GM12878 (cell line): ENCODE measurements at regions not wholly inside any gene's neighbourhood (a gene's known extent, or its start where the extent isn't known, plus 50 kb on each side); places are given as distances from the start of the nearest gene placed in this dataset.

Experiments used
- BACH1 ChIP-seq: fragments of 450-650 bp; IDR thresholded peaks from 2 replicates; pipeline ENCODE4 v1.6.1; 2017; ENCODE audit warnings: mild to moderate bottlenecking, borderline replicate concordance
- BHLHE40 ChIP-seq, 2 experiments: fragments of 450-650 bp in 1 of 2; IDR thresholded peaks; 2 replicates each; pipeline ENCODE4 v1.6.1; 2011 to 2017; ENCODE audit warnings: low read depth in 2 of 2, borderline replicate concordance in 1 of 2, improper control_type of control experiment in 1 of 2, low read length in 1 of 2, mild to moderate bottlenecking in 1 of 2
- CHD2 ChIP-seq: IDR thresholded peaks from 2 replicates; pipeline ENCODE4 v1.6.1; 2011; ENCODE audit warnings: low read depth, low read length, improper control_type of control experiment, borderline replicate concordance
- CREB1 ChIP-seq: IDR thresholded peaks from 2 replicates; pipeline ENCODE4 v1.6.1; 2012; ENCODE audit warnings: low read depth, mild to moderate bottlenecking, inconsistent platforms
- EED ChIP-seq: sonication (generic); IDR thresholded peaks from 2 replicates; pipeline ENCODE4 v1.6.1; 2016; ENCODE audit warnings: antibody characterized with exemption, low read depth
- GABPA ChIP-seq: IDR thresholded peaks from 2 replicates; pipeline ENCODE4 v1.6.1; 2014; ENCODE audit warnings: antibody characterized with exemption, low read depth, mild to moderate bottlenecking, inconsistent platforms
- IKZF2 ChIP-seq, 2 experiments: fragments of 450-650 bp; IDR thresholded peaks; 2 replicates each; pipeline ENCODE4 v1.6.1; 2017; ENCODE audit warnings: mild to moderate bottlenecking in 2 of 2, moderate library complexity in 2 of 2
- KLF5 ChIP-seq: fragments of 450-650 bp; IDR thresholded peaks from 2 replicates; pipeline ENCODE4 v1.6.1; 2014; ENCODE audit warnings: mild to moderate bottlenecking; ENCODE audit not compliant: partially characterized antibody
- MEF2B ChIP-seq: fragments of 450-650 bp; IDR thresholded peaks from 2 replicates; pipeline ENCODE4 v1.6.1; 2018; ENCODE audit warnings: mild to moderate bottlenecking, moderate library complexity; ENCODE audit not compliant: partially characterized antibody, poor library complexity, severe bottlenecking
- MTA2 ChIP-seq: fragments of 450-650 bp; IDR thresholded peaks from 2 replicates; pipeline ENCODE4 v1.6.1; 2016; ENCODE audit warnings: low read depth, mild to moderate bottlenecking, moderate library complexity
- MYB ChIP-seq: fragments of 150-350 bp; IDR thresholded peaks from 2 replicates; pipeline ENCODE4 v1.6.1; 2014; ENCODE audit warnings: mild to moderate bottlenecking, low read depth, low read length, borderline replicate concordance
- NBN ChIP-seq: fragments of 450-650 bp; IDR thresholded peaks from 2 replicates; pipeline ENCODE4 v1.6.1; 2016
- NR2C1 ChIP-seq: fragments of 450-650 bp; IDR thresholded peaks from 2 replicates; pipeline ENCODE4 v1.6.1; 2017; ENCODE audit warnings: antibody characterized with exemption, mild to moderate bottlenecking, moderate library complexity
- NR2C2 ChIP-seq: IDR thresholded peaks from 2 replicates; pipeline ENCODE4 v1.6.1; 2011; ENCODE audit warnings: borderline replicate concordance, low read depth; ENCODE audit not compliant: control insufficient read depth, insufficient read length
- POU2F2 ChIP-seq: IDR thresholded peaks from 3 replicates; pipeline ENCODE4 v1.6.1; 2011; ENCODE audit warnings: low read depth, mild to moderate bottlenecking, low read length, borderline replicate concordance
- SREBF2 ChIP-seq: IDR thresholded peaks from 2 replicates; pipeline ENCODE4 v1.6.1; 2012; ENCODE audit warnings: mild to moderate bottlenecking, low read length
- TCF3 ChIP-seq: IDR thresholded peaks from 2 replicates; pipeline ENCODE4 v1.6.1; 2012; ENCODE audit warnings: low read depth, mild to moderate bottlenecking, low read length, borderline replicate concordance; ENCODE audit not compliant: insufficient read depth
- ZBED1 ChIP-seq: IDR thresholded peaks from 2 replicates; pipeline ENCODE4 v1.6.1; 2016; ENCODE audit warnings: borderline replicate concordance
- TF ChIP-seq, protein P1 (sequence below): fragments of 450-650 bp; IDR thresholded peaks from 2 replicates; pipeline ENCODE4 v1.6.1; 2017; ENCODE audit warnings: mild to moderate bottlenecking, moderate library complexity
- TF ChIP-seq, protein P2 (sequence below): IDR thresholded peaks from 2 replicates; pipeline ENCODE4 v1.6.1; 2012; ENCODE audit warnings: low read depth, low read length, improper control_type of control experiment
- TF ChIP-seq, protein P3 (sequence below): fragments of 450-650 bp; IDR thresholded peaks from 2 replicates; pipeline ENCODE4 v1.6.1; 2017; ENCODE audit warnings: mild to moderate bottlenecking, low read depth, inconsistent platforms; ENCODE audit not compliant: poor library complexity, severe bottlenecking
- TF ChIP-seq, protein P4 (sequence below): fragments of 450-650 bp; IDR thresholded peaks from 2 replicates; pipeline ENCODE4 v1.6.1; 2016; ENCODE audit warnings: mild to moderate bottlenecking

DNA sequence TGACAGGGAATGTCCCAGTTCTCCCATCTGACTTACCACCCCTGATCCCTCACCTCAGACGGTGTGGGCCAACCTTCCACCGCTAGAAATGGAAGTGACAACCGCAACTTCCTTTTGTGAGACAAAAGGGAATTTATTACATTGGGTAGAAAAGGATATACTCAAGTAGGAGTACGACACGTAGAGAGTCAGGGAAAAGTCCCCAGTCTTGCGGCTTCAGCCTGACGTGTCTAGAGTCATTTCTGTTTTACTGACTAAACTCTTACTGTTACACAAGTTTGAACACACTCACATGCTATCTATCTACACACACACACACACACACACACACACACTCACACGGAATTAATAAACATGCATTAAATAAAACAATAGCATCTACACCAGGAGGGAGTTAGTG, 178.9 kb downstream of the COPRS start (continued):
- TF ChIP-seq, protein P1, sequence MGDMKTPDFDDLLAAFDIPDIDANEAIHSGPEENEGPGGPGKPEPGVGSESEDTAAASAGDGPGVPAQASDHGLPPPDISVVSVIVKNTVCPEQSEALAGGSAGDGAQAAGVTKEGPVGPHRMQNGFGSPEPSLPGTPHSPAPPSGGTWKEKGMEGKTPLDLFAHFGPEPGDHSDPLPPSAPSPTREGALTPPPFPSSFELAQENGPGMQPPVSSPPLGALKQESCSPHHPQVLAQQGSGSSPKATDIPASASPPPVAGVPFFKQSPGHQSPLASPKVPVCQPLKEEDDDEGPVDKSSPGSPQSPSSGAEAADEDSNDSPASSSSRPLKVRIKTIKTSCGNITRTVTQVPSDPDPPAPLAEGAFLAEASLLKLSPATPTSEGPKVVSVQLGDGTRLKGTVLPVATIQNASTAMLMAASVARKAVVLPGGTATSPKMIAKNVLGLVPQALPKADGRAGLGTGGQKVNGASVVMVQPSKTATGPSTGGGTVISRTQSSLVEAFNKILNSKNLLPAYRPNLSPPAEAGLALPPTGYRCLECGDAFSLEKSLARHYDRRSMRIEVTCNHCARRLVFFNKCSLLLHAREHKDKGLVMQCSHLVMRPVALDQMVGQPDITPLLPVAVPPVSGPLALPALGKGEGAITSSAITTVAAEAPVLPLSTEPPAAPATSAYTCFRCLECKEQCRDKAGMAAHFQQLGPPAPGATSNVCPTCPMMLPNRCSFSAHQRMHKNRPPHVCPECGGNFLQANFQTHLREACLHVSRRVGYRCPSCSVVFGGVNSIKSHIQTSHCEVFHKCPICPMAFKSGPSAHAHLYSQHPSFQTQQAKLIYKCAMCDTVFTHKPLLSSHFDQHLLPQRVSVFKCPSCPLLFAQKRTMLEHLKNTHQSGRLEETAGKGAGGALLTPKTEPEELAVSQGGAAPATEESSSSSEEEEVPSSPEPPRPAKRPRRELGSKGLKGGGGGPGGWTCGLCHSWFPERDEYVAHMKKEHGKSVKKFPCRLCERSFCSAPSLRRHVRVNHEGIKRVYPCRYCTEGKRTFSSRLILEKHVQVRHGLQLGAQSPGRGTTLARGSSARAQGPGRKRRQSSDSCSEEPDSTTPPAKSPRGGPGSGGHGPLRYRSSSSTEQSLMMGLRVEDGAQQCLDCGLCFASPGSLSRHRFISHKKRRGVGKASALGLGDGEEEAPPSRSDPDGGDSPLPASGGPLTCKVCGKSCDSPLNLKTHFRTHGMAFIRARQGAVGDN: no peak
- TF ChIP-seq MTA2 (peak; percentile 93), ZBED1 (no peak), CHD2 (peak; percentile 52; the same call in 1 of the 2 replicates), GABPA (peak; percentile 58; the same call in 1 of the 2 replicates), KLF5 (no peak), BACH1 (peak; percentile 44; the same call in 1 of the 2 replicates), MYB (peak; percentile 45; the same call in 1 of the 2 replicates), TCF3 (no peak), CREB1 (peak; percentile 48), NBN (peak; percentile 96), MEF2B (peak; percentile 32), BHLHE40 (IDR thresholded peaks at IDR 0.05; ENCODE audit: borderline replicate concordance in 1 of 2, low read depth in 2 of 2, low read length in 1 of 2) (peak; percentile 54 to 60; a peak in 3 of 4 replicates), SREBF2 (no peak), NR2C1 (0 out of 2 replicates have a peak, but pooled peaks have one; percentile 28), IKZF2 (IDR thresholded peaks at IDR 0.05) (peak; percentile 99 to 100), NR2C2 (no peak), EED (peak; percentile 92), POU2F2 (no peak)
- TF ChIP-seq, protein P2, sequence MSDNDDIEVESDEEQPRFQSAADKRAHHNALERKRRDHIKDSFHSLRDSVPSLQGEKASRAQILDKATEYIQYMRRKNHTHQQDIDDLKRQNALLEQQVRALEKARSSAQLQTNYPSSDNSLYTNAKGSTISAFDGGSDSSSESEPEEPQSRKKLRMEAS: no peak
- TF ChIP-seq, protein P3, sequence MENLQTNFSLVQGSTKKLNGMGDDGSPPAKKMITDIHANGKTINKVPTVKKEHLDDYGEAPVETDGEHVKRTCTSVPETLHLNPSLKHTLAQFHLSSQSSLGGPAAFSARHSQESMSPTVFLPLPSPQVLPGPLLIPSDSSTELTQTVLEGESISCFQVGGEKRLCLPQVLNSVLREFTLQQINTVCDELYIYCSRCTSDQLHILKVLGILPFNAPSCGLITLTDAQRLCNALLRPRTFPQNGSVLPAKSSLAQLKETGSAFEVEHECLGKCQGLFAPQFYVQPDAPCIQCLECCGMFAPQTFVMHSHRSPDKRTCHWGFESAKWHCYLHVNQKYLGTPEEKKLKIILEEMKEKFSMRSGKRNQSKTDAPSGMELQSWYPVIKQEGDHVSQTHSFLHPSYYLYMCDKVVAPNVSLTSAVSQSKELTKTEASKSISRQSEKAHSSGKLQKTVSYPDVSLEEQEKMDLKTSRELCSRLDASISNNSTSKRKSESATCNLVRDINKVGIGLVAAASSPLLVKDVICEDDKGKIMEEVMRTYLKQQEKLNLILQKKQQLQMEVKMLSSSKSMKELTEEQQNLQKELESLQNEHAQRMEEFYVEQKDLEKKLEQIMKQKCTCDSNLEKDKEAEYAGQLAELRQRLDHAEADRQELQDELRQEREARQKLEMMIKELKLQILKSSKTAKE: peak; percentile 91
- TF ChIP-seq, protein P4, sequence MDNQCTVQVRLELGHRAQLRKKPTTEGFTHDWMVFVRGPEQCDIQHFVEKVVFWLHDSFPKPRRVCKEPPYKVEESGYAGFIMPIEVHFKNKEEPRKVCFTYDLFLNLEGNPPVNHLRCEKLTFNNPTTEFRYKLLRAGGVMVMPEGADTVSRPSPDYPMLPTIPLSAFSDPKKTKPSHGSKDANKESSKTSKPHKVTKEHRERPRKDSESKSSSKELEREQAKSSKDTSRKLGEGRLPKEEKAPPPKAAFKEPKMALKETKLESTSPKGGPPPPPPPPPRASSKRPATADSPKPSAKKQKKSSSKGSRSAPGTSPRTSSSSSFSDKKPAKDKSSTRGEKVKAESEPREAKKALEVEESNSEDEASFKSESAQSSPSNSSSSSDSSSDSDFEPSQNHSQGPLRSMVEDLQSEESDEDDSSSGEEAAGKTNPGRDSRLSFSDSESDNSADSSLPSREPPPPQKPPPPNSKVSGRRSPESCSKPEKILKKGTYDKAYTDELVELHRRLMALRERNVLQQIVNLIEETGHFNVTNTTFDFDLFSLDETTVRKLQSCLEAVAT: peak; percentile 88
